Endothelial cell of umbilical vein (primary cell): ENCODE measurements at regions not wholly inside any gene's neighbourhood (a gene's known extent, or its start where the extent isn't known, plus 50 kb on each side); places are given as distances from the start of the nearest gene placed in this dataset.

ENCODE experiments used
- BruUV-seq: library from RNA; stranded (reverse); fragments of 400-500 nt; replicated peaks from 2 replicates; lab custom pipeline; 2021; lab: Mats Ljungman, UMichigan
- CTCF ChIA-PET: fragments of 300-600, 350-600 bp; sonication (Branson Sonifier 250); formaldehyde crosslinking; loops from one replicate; lab custom pipeline; 2021; ENCODE audit warnings: antibody characterized with exemption, inconsistent platforms; lab: Charles Lee
- POLR2A ChIA-PET: fragments of 300-600, 350-600 bp; sonication (Branson Sonifier 250); formaldehyde crosslinking; loops from one replicate; lab custom pipeline; 2021; ENCODE audit warnings: antibody characterized with exemption, inconsistent platforms; lab: Charles Lee
- DNase-seq: peaks from one replicate; pipeline ENCODE4 v3.0.0-alpha.2; 2011; ENCODE audit warnings: low read depth, low spot score
- FAIRE-seq: peaks from 2 replicates; lab custom pipeline; 2011; peaks lifted over from hg19 to GRCh38; lab: Jason Lieb, UNC
- H2AFZ ChIP-seq: 2 replicates; pipeline ENCODE4 v1.6.0; 2012; ENCODE audit warnings: low read depth, low read length, control low read depth, inconsistent platforms
- H3K27ac ChIP-seq: 2 replicates; pipeline ENCODE4 v1.5.1; 2011; ENCODE audit warnings: low read depth, mild to moderate bottlenecking, control low read depth, low read length, moderate library complexity; ENCODE audit not compliant: insufficient read depth
- H3K27me3 ChIP-seq, 2 experiments: 2 replicates each; pipeline versions ENCODE4 v1.6.0 to v1.6.1; 2011; ENCODE audit warnings: low read length in 2 of 2, mixed read lengths in 1 of 2; ENCODE audit not compliant: control insufficient read depth in 2 of 2, insufficient read depth in 2 of 2
- H3K36me3 ChIP-seq, 2 experiments: 2 replicates in 1 of 2; 3 replicates in 1 of 2; pipeline ENCODE4 v1.5.1; 2011; ENCODE audit warnings: low read length in 2 of 2, mild to moderate bottlenecking in 1 of 2, moderate library complexity in 1 of 2; ENCODE audit not compliant: control insufficient read depth in 2 of 2, insufficient read depth in 2 of 2; ENCODE audit errors: extremely low read depth in 1 of 2
- H3K4me1 ChIP-seq: 3 replicates; pipeline ENCODE4 v1.5.1; 2011; ENCODE audit warnings: mild to moderate bottlenecking, low read length; ENCODE audit not compliant: control insufficient read depth, insufficient read depth; ENCODE audit errors: extremely low read depth
- H3K4me2 ChIP-seq: 2 replicates; pipeline ENCODE4 v1.6.1; 2011; ENCODE audit warnings: low read length, control low read depth, mixed read lengths; ENCODE audit not compliant: insufficient read depth
- H3K4me3 ChIP-seq, 3 experiments: fragments of 200-600 bp in 1 of 3; sonication (generic), shearing (Covaris generic) in 1 of 3; replicated peaks in 1 of 3; 2 replicates each; pipeline ENCODE4 v1.5.1; 2011 to 2016; ENCODE audit warnings: control low read depth in 3 of 3, low read length in 3 of 3, mild to moderate bottlenecking in 2 of 3, inconsistent platforms in 1 of 3, low read depth in 1 of 3, moderate library complexity in 1 of 3; ENCODE audit not compliant: insufficient read depth in 1 of 3
- H3K79me2 ChIP-seq: 2 replicates; pipeline ENCODE4 v1.6.0; 2012; ENCODE audit warnings: low read length, inconsistent platforms; ENCODE audit not compliant: control insufficient read depth, insufficient read depth
- H3K9ac ChIP-seq: replicated peaks from 2 replicates; pipeline ENCODE3; 2011; ENCODE audit warnings: low read length, control low read depth; ENCODE audit not compliant: insufficient read depth; ENCODE audit errors: extremely low read depth
- H3K9me1 ChIP-seq: replicated peaks from 3 replicates; pipeline ENCODE4 v1.6.0; 2011; ENCODE audit warnings: mild to moderate bottlenecking, low read length; ENCODE audit not compliant: control insufficient read depth, insufficient read depth; ENCODE audit errors: extremely low read depth
- H3K9me3 ChIP-seq: replicated peaks from 2 replicates; pipeline ENCODE4 v1.5.1; 2012; ENCODE audit warnings: low read length, inconsistent platforms; ENCODE audit not compliant: control insufficient read depth, insufficient read depth
- H4K20me1 ChIP-seq: replicated peaks from 2 replicates; pipeline ENCODE3; 2011; ENCODE audit warnings: mild to moderate bottlenecking, low read length; ENCODE audit not compliant: control insufficient read depth, insufficient read depth; ENCODE audit errors: extremely low read depth
- CTCF ChIP-seq, 2 donors: IDR thresholded peaks; 1 replicate in 1 of 2; 2 replicates in 1 of 2; pipeline ENCODE4 v1.5.1; 2011; ENCODE audit warnings: low read length in 2 of 2, mild to moderate bottlenecking in 2 of 2, moderate library complexity in 2 of 2, control low read depth in 1 of 2, inconsistent platforms in 1 of 2, low read depth in 1 of 2; ENCODE audit not compliant: insufficient read depth in 1 of 2; ENCODE audit errors: extremely low read depth in 1 of 2
- EZH2 ChIP-seq: IDR thresholded peaks from 2 replicates; pipeline ENCODE4 v1.6.1; 2012; ENCODE audit warnings: borderline replicate concordance, low read depth, mild to moderate bottlenecking, moderate library complexity, low read length, inconsistent platforms; ENCODE audit not compliant: severe bottlenecking
- FOS ChIP-seq: IDR thresholded peaks from 2 replicates; pipeline ENCODE4 v1.6.1; 2011; ENCODE audit warnings: mild to moderate bottlenecking, low read length, moderate library complexity, borderline replicate concordance; ENCODE audit not compliant: insufficient read depth
- GATA2 ChIP-seq: IDR thresholded peaks from 2 replicates; pipeline ENCODE4 v1.7.0; 2011; ENCODE audit warnings: low read depth, mild to moderate bottlenecking, moderate library complexity, mixed read lengths, low read length; ENCODE audit not compliant: insufficient read length, insufficient read depth
- JUN ChIP-seq: IDR thresholded peaks from 2 replicates; pipeline ENCODE4 v1.6.1; 2011; ENCODE audit warnings: borderline replicate concordance, low read depth; ENCODE audit not compliant: insufficient read length, insufficient read depth
- MAX ChIP-seq: IDR thresholded peaks from 2 replicates; pipeline ENCODE4 v1.6.1; 2011; ENCODE audit not compliant: insufficient read depth, insufficient read length
- MYC ChIP-seq: IDR thresholded peaks from one replicate; pipeline ENCODE4 v1.6.1; 2011; ENCODE audit warnings: mild to moderate bottlenecking, low read depth, low read length
- POLR2A ChIP-seq: IDR thresholded peaks from 2 replicates; pipeline ENCODE4 v1.6.1; 2012; ENCODE audit warnings: low read depth, mild to moderate bottlenecking, control low read depth, low read length
- POLR2AphosphoS5 ChIP-seq: IDR thresholded peaks from 2 replicates; pipeline ENCODE4 v1.6.1; 2012; ENCODE audit warnings: low read depth, mild to moderate bottlenecking, control low read depth, low read length, moderate library complexity; ENCODE audit not compliant: insufficient read depth
- dilution Hi-C: fragments of 300-500 bp; cut with MboI; formaldehyde crosslinking; loops from one replicate; pipeline ENCODE4 v1.15.0; 2019; ENCODE audit warnings: low sequenced_read_pairs; ENCODE audit not compliant: extremely low pct_ligation_motif_present
- intact Hi-C: fragments of 100-400 bp; cut with micrococcal nuclease; formaldehyde crosslinking; loops from one replicate; pipeline ENCODE4 v1.10.0; 2022

DNA sequence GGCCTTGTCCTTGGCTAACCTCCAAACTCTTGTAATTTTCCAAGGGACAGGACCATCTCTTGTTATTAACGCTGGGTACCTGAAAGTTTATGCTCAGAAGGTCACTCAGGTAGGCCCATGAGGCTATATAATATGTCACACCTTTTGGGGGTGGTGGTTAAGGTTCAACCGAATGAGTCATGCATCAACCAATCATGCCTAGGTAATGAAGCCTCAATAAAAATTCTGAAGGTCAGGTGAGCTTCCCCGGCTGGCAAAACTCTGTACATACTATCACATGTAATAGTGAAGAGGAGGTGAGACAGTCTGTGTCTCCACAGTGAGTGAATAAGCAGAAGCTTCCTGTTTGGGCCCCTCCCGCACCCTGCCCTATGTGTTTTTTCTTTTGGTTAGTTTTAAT is 424.9 kb downstream of the PCDH17 start:
- CTCF ChIA-PET = no interaction called here
- BruUV-seq = no TSS peak

DNA sequence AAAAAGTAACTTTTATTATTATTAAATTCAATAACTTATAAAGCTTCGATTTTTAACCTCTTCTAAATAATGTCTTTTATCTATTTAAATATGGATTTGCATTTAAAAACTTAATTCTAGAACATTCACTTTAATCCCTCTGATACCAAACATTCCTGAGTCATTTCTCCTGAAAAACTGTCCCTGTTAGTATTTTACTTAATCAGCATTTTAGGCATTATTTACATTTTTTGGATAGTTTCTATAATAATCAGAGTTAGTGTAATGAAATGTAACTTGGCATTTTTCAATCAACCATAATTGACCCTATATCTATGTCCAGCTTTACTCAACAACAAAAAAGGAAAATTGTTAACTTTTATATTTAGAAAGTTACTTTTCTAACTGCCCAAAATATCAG is 428.1 kb downstream of the PCDH17 start:
- dilution Hi-C loops (no loop called here), intact Hi-C loops (no loop called here)
- no peak for DNase-seq
- no TSS peak for BruUV-seq
- FAIRE-seq = no peak
- TF ChIP-seq MAX (no peak), POLR2AphosphoS5 (no peak), JUN (no peak), MYC (no peak), FOS (no peak), CTCF (IDR thresholded peaks at IDR 0.05; ENCODE audit: extremely low read depth in 1 of 2, insufficient read depth in 1 of 2, low read depth in 1 of 2, low read length in 2 of 2) (no peak), POLR2A (no peak), GATA2 (no peak), EZH2 (no peak)
- Histone ChIP-seq H4K20me1 (no peaks in the 10 kb centered on the region), H3K27me3 (no peaks in the 10 kb centered on the region), H3K4me2 (no peak overlapping the region), H3K4me3 (no peak overlapping the region), H3K79me2 (no peaks in the 10 kb centered on the region), H3K9ac (no peak overlapping the region), H3K9me1 (no peaks in the 10 kb centered on the region), H3K27ac (no peak overlapping the region), H3K36me3 (no peaks in the 10 kb centered on the region), H3K4me1 (no peaks in the 10 kb centered on the region), H3K9me3 (no peaks in the 10 kb centered on the region), H2AFZ (no peak overlapping the region)
- ChIA-PET CTCF (interaction anchor here (0.5 kb wide), 1 partner anchor 71 kb away, joined by 4 read pairs; no protein-coding TSS in a partner anchor), POLR2A (no interaction called here)

More for the DNA sequence above, 424.9 kb downstream of the PCDH17 start:
- H3K27me3 ChIP-seq = no peaks in the 10 kb centered on the region
- FAIRE-seq (no peak), DNase-seq (no peak)
- POLR2A ChIA-PET = no interaction called here
- H3K4me1 ChIP-seq = no peaks in the 10 kb centered on the region
- H3K4me2 ChIP-seq = no peak overlapping the region
- no peak overlapping the region for H3K4me3 ChIP-seq
- no peaks in the 10 kb centered on the region for H3K9me3 ChIP-seq
- no peak overlapping the region for H3K27ac ChIP-seq
- no peaks in the 10 kb centered on the region for H3K36me3 ChIP-seq
- H3K79me2 ChIP-seq = no peaks in the 10 kb centered on the region
- intact Hi-C loops (no loop called here), dilution Hi-C loops (no loop called here)
- TF ChIP-seq EZH2 (no peak), JUN (peak; percentile 5)
- H3K9me1 ChIP-seq = no peaks in the 10 kb centered on the region
- no peak overlapping the region for H3K9ac ChIP-seq
- no peaks in the 10 kb centered on the region for H4K20me1 ChIP-seq
- H2AFZ ChIP-seq = no peak overlapping the region
